OCI-LY7 (cell line): ENCODE measurements at regions not wholly inside any gene's neighbourhood (a gene's known extent, or its start where the extent isn't known, plus 50 kb on each side); places are given as distances from the start of the nearest gene placed in this dataset.

Experiments
- BruUV-seq: library from RNA; stranded (reverse); fragments of 400-500 nt; replicated peaks from 2 replicates; lab custom pipeline; 2021; lab: Mats Ljungman, UMichigan
- CTCF ChIA-PET: fragments of 300-600 bp; sonication (Branson Sonifier 250); formaldehyde crosslinking; loops from one replicate; lab custom pipeline; 2022; ENCODE audit warnings: antibody characterized with exemption; ENCODE audit not compliant: unreplicated experiment; lab: Charles Lee
- POLR2A ChIA-PET: fragments of 300-600 bp; sonication (Branson Sonifier 250); formaldehyde crosslinking; loops from one replicate; lab custom pipeline; 2022; ENCODE audit warnings: antibody characterized with exemption; lab: Charles Lee
- DNase-seq: peaks from one replicate; pipeline ENCODE4 v3.0.0-alpha.2; 2015; ENCODE audit warnings: low spot score
- H2AFZ ChIP-seq: fragments of 200-600 bp; sonication (generic), shearing (Covaris generic); 2 replicates; pipeline ENCODE4 v1.6.1; 2014; ENCODE audit warnings: mild to moderate bottlenecking, antibody characterized with exemption, low read length, moderate library complexity
- H3K27ac ChIP-seq: fragments of 200-600 bp; sonication (generic); 2 replicates; pipeline ENCODE4 v1.5.1; 2014; ENCODE audit warnings: mixed run types, low read depth, mild to moderate bottlenecking, moderate library complexity, low read length, inconsistent platforms; ENCODE audit not compliant: poor library complexity, severe bottlenecking
- H3K36me3 ChIP-seq: fragments of 200-600 bp; sonication (generic); 2 replicates; pipeline ENCODE4 v1.6.1; 2014; ENCODE audit warnings: mild to moderate bottlenecking, antibody characterized with exemption, low read length, moderate library complexity, mixed read lengths; ENCODE audit not compliant: insufficient read depth
- H3K4me1 ChIP-seq: fragments of 200-600 bp; sonication (generic); 2 replicates; pipeline ENCODE4 v1.5.1; 2014; ENCODE audit warnings: mild to moderate bottlenecking, low read length; ENCODE audit not compliant: insufficient read depth, poor library complexity, severe bottlenecking
- H3K4me2 ChIP-seq: fragments of 200-600 bp; sonication (generic); 2 replicates; pipeline ENCODE4 v1.6.1; 2014; ENCODE audit warnings: mild to moderate bottlenecking, low read length
- H3K4me3 ChIP-seq: fragments of 200-600 bp; sonication (generic); 2 replicates; pipeline ENCODE4 v1.5.1; 2014; ENCODE audit warnings: mild to moderate bottlenecking, low read depth, low read length; ENCODE audit not compliant: poor library complexity, severe bottlenecking
- H3K79me2 ChIP-seq: fragments of 200-600 bp; sonication (generic); 2 replicates; pipeline ENCODE4 v1.6.1; 2016; ENCODE audit warnings: low read depth, mild to moderate bottlenecking, low read length, moderate library complexity, mixed read lengths; ENCODE audit not compliant: insufficient read depth
- H3K9me2 ChIP-seq: fragments of 200-600 bp; sonication (generic); 2 replicates; pipeline ENCODE4 v1.6.1; 2016; ENCODE audit warnings: mild to moderate bottlenecking, low read length, mixed read lengths; ENCODE audit not compliant: insufficient read depth
- H3K9me3 ChIP-seq: fragments of 200-600 bp; sonication (generic); 2 replicates; pipeline ENCODE4 v1.6.1; 2014; ENCODE audit warnings: mild to moderate bottlenecking, mixed run types, low read length, mixed read lengths
- H4K20me1 ChIP-seq: fragments of 200-600 bp; sonication (generic); 2 replicates; pipeline ENCODE4 v1.6.1; 2014; ENCODE audit warnings: mild to moderate bottlenecking, antibody characterized with exemption, low read length, moderate library complexity, mixed read lengths; ENCODE audit not compliant: insufficient read depth
- EZH2phosphoT487 ChIP-seq: fragments of 200-600 bp; sonication (generic); IDR thresholded peaks from 2 replicates; pipeline ENCODE4 v1.6.1; 2018; ENCODE audit warnings: low read depth, borderline replicate concordance, mild to moderate bottlenecking, mixed run types, antibody characterized with exemption, low read length, moderate library complexity, mixed read lengths
- intact Hi-C: fragments of 100-400 bp; cut with micrococcal nuclease; formaldehyde crosslinking; loops from one replicate; pipeline ENCODE4 v1.10.0; 2022; ENCODE audit not compliant: unreplicated experiment
- TF ChIP-seq, protein P1 (sequence below): fragments of 200-600 bp; sonication (generic); conservative IDR thresholded peaks from 2 replicates; pipeline ENCODE4 v1.5.1; 2014; ENCODE audit warnings: mild to moderate bottlenecking, antibody characterized with exemption, low read length, moderate library complexity, mixed read lengths

GRCh38 chr18:44245019-44245418 lies 435.7 kb upstream of the SETBP1 start:
- intact Hi-C loops: no loop called here
- Histone ChIP-seq H3K4me2 (no peak overlapping the region), H4K20me1 (no peaks in the 10 kb centered on the region), H3K4me1 (no peaks in the 10 kb centered on the region), H3K9me3 (no peaks in the 10 kb centered on the region), H3K9me2 (no peaks in the 10 kb centered on the region), H3K36me3 (no peaks in the 10 kb centered on the region), H3K79me2 (no peaks in the 10 kb centered on the region), H3K27ac (no peak overlapping the region), H2AFZ (no peak overlapping the region), H3K4me3 (no peak overlapping the region)
- no TSS peak for BruUV-seq
- TF ChIP-seq EZH2phosphoT487: no peak
- TF ChIP-seq, protein P1, sequence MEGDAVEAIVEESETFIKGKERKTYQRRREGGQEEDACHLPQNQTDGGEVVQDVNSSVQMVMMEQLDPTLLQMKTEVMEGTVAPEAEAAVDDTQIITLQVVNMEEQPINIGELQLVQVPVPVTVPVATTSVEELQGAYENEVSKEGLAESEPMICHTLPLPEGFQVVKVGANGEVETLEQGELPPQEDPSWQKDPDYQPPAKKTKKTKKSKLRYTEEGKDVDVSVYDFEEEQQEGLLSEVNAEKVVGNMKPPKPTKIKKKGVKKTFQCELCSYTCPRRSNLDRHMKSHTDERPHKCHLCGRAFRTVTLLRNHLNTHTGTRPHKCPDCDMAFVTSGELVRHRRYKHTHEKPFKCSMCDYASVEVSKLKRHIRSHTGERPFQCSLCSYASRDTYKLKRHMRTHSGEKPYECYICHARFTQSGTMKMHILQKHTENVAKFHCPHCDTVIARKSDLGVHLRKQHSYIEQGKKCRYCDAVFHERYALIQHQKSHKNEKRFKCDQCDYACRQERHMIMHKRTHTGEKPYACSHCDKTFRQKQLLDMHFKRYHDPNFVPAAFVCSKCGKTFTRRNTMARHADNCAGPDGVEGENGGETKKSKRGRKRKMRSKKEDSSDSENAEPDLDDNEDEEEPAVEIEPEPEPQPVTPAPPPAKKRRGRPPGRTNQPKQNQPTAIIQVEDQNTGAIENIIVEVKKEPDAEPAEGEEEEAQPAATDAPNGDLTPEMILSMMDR: no peak
- DNase-seq: no peak
- POLR2A ChIA-PET: no interaction called here
- CTCF ChIA-PET: no interaction called here

- CTCF ChIA-PET: no interaction called here
- intact Hi-C loops: no loop called here
Measured at GRCh38 chr18:44246001-44246400, 434.7 kb upstream of the SETBP1 start.

GRCh38 chr18:44258086-44258485 lies 422.6 kb upstream of the SETBP1 start:
- no peaks in the 10 kb centered on the region for H3K79me2 ChIP-seq
- POLR2A ChIA-PET: no interaction called here
- intact Hi-C loops: no loop called here
- H3K9me3 ChIP-seq: no peaks in the 10 kb centered on the region
- H3K9me2 ChIP-seq: no peaks in the 10 kb centered on the region
- DNase-seq: no peak
- TF ChIP-seq EZH2phosphoT487: no peak
- TF ChIP-seq, protein P1: no peak
- BruUV-seq: no TSS peak
- H4K20me1 ChIP-seq: no peaks in the 10 kb centered on the region
- H3K4me2 ChIP-seq: no peak overlapping the region
- CTCF ChIA-PET: no interaction called here
- no peak overlapping the region for H2AFZ ChIP-seq
- H3K4me3 ChIP-seq: no peak overlapping the region
- H3K36me3 ChIP-seq: no peaks in the 10 kb centered on the region
- no peak overlapping the region for H3K27ac ChIP-seq
- no peaks in the 10 kb centered on the region for H3K4me1 ChIP-seq

More at GRCh38 chr18:44246001-44246400, 434.7 kb upstream of the SETBP1 start:
- BruUV-seq: no TSS peak
- Histone ChIP-seq H2AFZ (no peak overlapping the region), H3K4me1 (no peaks in the 10 kb centered on the region), H4K20me1 (no peaks in the 10 kb centered on the region), H3K36me3 (no peaks in the 10 kb centered on the region), H3K9me2 (no peaks in the 10 kb centered on the region), H3K9me3 (no peaks in the 10 kb centered on the region), H3K27ac (no peak overlapping the region), H3K79me2 (no peaks in the 10 kb centered on the region), H3K4me3 (no peak overlapping the region), H3K4me2 (no peak overlapping the region)
- POLR2A ChIA-PET: interaction anchor here (0.6 kb wide), 1 partner anchor 348 kb away, joined by 3 read pairs; no protein-coding TSS in a partner anchor
- DNase-seq: no peak
- TF ChIP-seq, protein P1: no peak
- TF ChIP-seq EZH2phosphoT487: no peak
